H9 (cell line): ENCODE measurements at regions not wholly inside any gene's neighbourhood (a gene's known extent, or its start where the extent isn't known, plus 50 kb on each side); places are given as distances from the start of the nearest gene placed in this dataset.

Experiments used
- DNase-seq: peaks from one replicate; pipeline ENCODE4 v3.0.0-alpha.2; 2017
- H2AFZ ChIP-seq: one replicate; pipeline ENCODE4 v1.6.1; 2013; ENCODE audit warnings: mild to moderate bottlenecking, low read length, control low read depth, moderate library complexity
- H2AK5ac ChIP-seq: 2 replicates; pipeline ENCODE4 v1.6.1; 2013; ENCODE audit warnings: low read length, control low read depth, mixed read lengths; ENCODE audit not compliant: insufficient read length
- H2BK120ac ChIP-seq: one replicate; pipeline ENCODE4 v1.6.1; 2013; ENCODE audit warnings: low read depth, mild to moderate bottlenecking, low read length, control low read depth, inconsistent platforms; ENCODE audit not compliant: poor library complexity, severe bottlenecking
- H2BK12ac ChIP-seq: 2 replicates; pipeline ENCODE4 v1.6.1; 2013; ENCODE audit warnings: low read length, control low read depth, mixed read lengths, low read depth; ENCODE audit not compliant: insufficient read length
- H2BK15ac ChIP-seq: 2 replicates; pipeline ENCODE4 v1.6.1; 2013; ENCODE audit warnings: low read depth, low read length, control low read depth
- H2BK20ac ChIP-seq: one replicate; pipeline ENCODE4 v1.6.1; 2013; ENCODE audit warnings: low read depth, mild to moderate bottlenecking, low read length, control low read depth, inconsistent platforms; ENCODE audit not compliant: poor library complexity, severe bottlenecking
- H2BK5ac ChIP-seq: 2 replicates; pipeline ENCODE4 v1.6.1; 2013; ENCODE audit warnings: low read length, control low read depth, mixed read lengths; ENCODE audit not compliant: insufficient read length
- H3K14ac ChIP-seq: 2 replicates; pipeline ENCODE4 v1.6.1; 2013; ENCODE audit warnings: low read length, control low read depth; ENCODE audit not compliant: insufficient read depth
- H3K18ac ChIP-seq: 2 replicates; pipeline ENCODE4 v1.6.1; 2013; ENCODE audit warnings: low read depth, mild to moderate bottlenecking, mixed read lengths, low read length, control low read depth; ENCODE audit not compliant: insufficient read length
- H3K23ac ChIP-seq: 2 replicates; pipeline ENCODE4 v1.6.1; 2013; ENCODE audit warnings: low read length, control low read depth, mixed read lengths, low read depth; ENCODE audit not compliant: insufficient read length
- H3K23me2 ChIP-seq: 2 replicates; pipeline ENCODE4 v1.6.1; 2013; ENCODE audit warnings: low read depth, mild to moderate bottlenecking, mixed read lengths, low read length, control low read depth; ENCODE audit not compliant: insufficient read length, poor library complexity, severe bottlenecking
- H3K27ac ChIP-seq: 2 replicates; pipeline ENCODE4 v1.5.1; 2013; ENCODE audit warnings: low read length, control low read depth, mixed read lengths, low read depth; ENCODE audit not compliant: insufficient read length
- H3K27me3 ChIP-seq: 2 replicates; pipeline ENCODE4 v1.6.1; 2013; ENCODE audit warnings: low read length, control low read depth, inconsistent platforms; ENCODE audit not compliant: insufficient read depth
- H3K4ac ChIP-seq: 2 replicates; pipeline ENCODE4 v1.6.1; 2013; ENCODE audit warnings: low read depth, mild to moderate bottlenecking, control low read depth, inconsistent platforms, low read length, moderate library complexity
- H3K4me1 ChIP-seq: 2 replicates; pipeline ENCODE4 v1.6.1; 2013; ENCODE audit warnings: low read length, control low read depth, inconsistent platforms; ENCODE audit not compliant: insufficient read depth
- H3K4me2 ChIP-seq: 2 replicates; pipeline ENCODE4 v1.6.1; 2013; ENCODE audit warnings: low read length, control low read depth, mixed read lengths; ENCODE audit not compliant: insufficient read length, insufficient read depth
- H3K56ac ChIP-seq: 2 replicates; pipeline ENCODE4 v1.6.1; 2013; ENCODE audit warnings: low read depth, mild to moderate bottlenecking, mixed read lengths, low read length, control low read depth; ENCODE audit not compliant: insufficient read length
- H3K79me1 ChIP-seq: 2 replicates; pipeline ENCODE4 v1.6.1; 2013; ENCODE audit warnings: low read depth, mild to moderate bottlenecking, moderate library complexity, low read length, control low read depth, inconsistent platforms; ENCODE audit not compliant: insufficient read depth, poor library complexity, severe bottlenecking
- H3K79me2 ChIP-seq: 2 replicates; pipeline ENCODE4 v1.6.1; 2013; ENCODE audit warnings: low read length, control low read depth, inconsistent platforms; ENCODE audit not compliant: insufficient read depth
- H3K9ac ChIP-seq: 2 replicates; pipeline ENCODE4 v1.6.1; 2013; ENCODE audit warnings: low read length, control low read depth, mixed read lengths; ENCODE audit not compliant: insufficient read length; ENCODE audit errors: extremely low read depth
- H3K9me3 ChIP-seq: one replicate; pipeline ENCODE4 v1.6.1; 2013; ENCODE audit warnings: low read depth, low read length, inconsistent platforms; ENCODE audit not compliant: control insufficient read depth
- H3T11ph ChIP-seq: one replicate; pipeline ENCODE4 v1.6.1; 2013; ENCODE audit warnings: mild to moderate bottlenecking, low read length, control low read depth, inconsistent platforms
- H4K20me1 ChIP-seq: one replicate; pipeline ENCODE4 v1.6.1; 2013; ENCODE audit not compliant: control insufficient read depth, insufficient read length, insufficient read depth
- H4K5ac ChIP-seq: 2 replicates; pipeline ENCODE4 v1.6.1; 2013; ENCODE audit warnings: low read depth, mild to moderate bottlenecking, mixed read lengths, low read length, control low read depth; ENCODE audit not compliant: insufficient read length
- H4K8ac ChIP-seq: replicated peaks from 2 replicates; pipeline ENCODE4 v1.6.1; 2013; ENCODE audit warnings: low read length, control low read depth, mixed read lengths, low read depth; ENCODE audit not compliant: insufficient read length
- H4K91ac ChIP-seq: 2 replicates; pipeline ENCODE4 v1.6.1; 2013; ENCODE audit warnings: low read depth, mild to moderate bottlenecking, moderate library complexity, mixed read lengths, low read length, control low read depth; ENCODE audit not compliant: insufficient read length
- H3K27ac Mint-ChIP-seq, 3 experiments: 2 replicates in 2 of 3; 3 replicates in 1 of 3; pipeline ENCODE4 v1.8.0; 2020 to 2021; ENCODE audit warnings: mixed read lengths in 3 of 3, mild to moderate bottlenecking in 1 of 3, moderate library complexity in 1 of 3
- H3K27me3 Mint-ChIP-seq: 2 replicates; pipeline ENCODE4 v1.8.0; 2021; ENCODE audit warnings: low read depth, mild to moderate bottlenecking, moderate library complexity, mixed read lengths
- H3K36me3 Mint-ChIP-seq, 3 experiments: 2 replicates in 2 of 3; 3 replicates in 1 of 3; pipeline ENCODE4 v1.8.0; 2020 to 2021; ENCODE audit warnings: low read depth in 3 of 3, mixed read lengths in 3 of 3; ENCODE audit not compliant: insufficient read depth in 1 of 3
- H3K4me1 Mint-ChIP-seq, 2 experiments: 2 replicates each; pipeline ENCODE4 v1.8.0; 2020; ENCODE audit warnings: mixed read lengths in 2 of 2
- H3K4me3 Mint-ChIP-seq, 2 experiments: 2 replicates in 1 of 2; 3 replicates in 1 of 2; pipeline ENCODE4 v1.8.0; 2020 to 2021; ENCODE audit warnings: mild to moderate bottlenecking in 2 of 2, mixed read lengths in 2 of 2, moderate library complexity in 1 of 2
- H3K9me3 Mint-ChIP-seq, 2 experiments: 2 replicates in 1 of 2; 3 replicates in 1 of 2; pipeline ENCODE4 v1.8.0; 2020; ENCODE audit warnings: mild to moderate bottlenecking in 2 of 2, mixed read lengths in 2 of 2, moderate library complexity in 1 of 2
- CTCF ChIP-seq: fragments of 200-600 bp; sonication (generic); conservative IDR thresholded peaks from 3 replicates; pipeline ENCODE4 v1.8.0; 2021; ENCODE audit warnings: antibody characterized with exemption, mild to moderate bottlenecking
- WGBS: extraction: QIAGEN DNeasy Blood & Tissue Kit; methylation state at CpG from one replicate; pipeline ENCODE4 v1.1.7; 2013; ENCODE audit warnings: missing lambda C conversion rate, low lambda C conversion rate, mixed read lengths; ENCODE audit not compliant: insufficient read length; ENCODE audit errors: extremely low coverage; 5-methylcytosine and 5-hydroxymethylcytosine counted together

- Mint-ChIP-seq H3K36me3 (no peaks in the 10 kb centered on the region; a peak in 2 of 7 replicates), H3K27me3 (peaks cover 6% of the 10 kb centered on the region), H3K27ac (no peak overlapping the region), H3K4me1 (peaks cover 15% of the 10 kb centered on the region in 2 experiments), H3K9me3 (peaks cover 3 to 4% of the 10 kb centered on the region in 2 experiments; a peak in 4 of 5 replicates), H3K4me3 (no peak overlapping the region)
- Histone ChIP-seq H3K14ac (no peak overlapping the region), H3K23me2 (no peaks in the 10 kb centered on the region), H4K20me1 (no peaks in the 10 kb centered on the region), H3K4ac (no peak overlapping the region), H3K9me3 (no peaks in the 10 kb centered on the region), H3K79me1 (no peaks in the 10 kb centered on the region), H2BK12ac (no peak overlapping the region), H3K4me1 (peaks cover 4% of the 10 kb centered on the region; the same call in 1 of the 2 replicates), H3K9ac (no peak overlapping the region), H2BK120ac (no peak overlapping the region), H2AFZ (no peak overlapping the region), H2BK20ac (no peak overlapping the region), H2BK15ac (no peak overlapping the region), H3K4me2 (no peak overlapping the region), H4K91ac (no peak overlapping the region), H3K23ac (no peak overlapping the region), H4K5ac (no peak overlapping the region), H3T11ph (no peak overlapping the region), H2BK5ac (no peak overlapping the region), H3K56ac (no peak overlapping the region), H3K27me3 (no peaks in the 10 kb centered on the region), H3K27ac (no peak overlapping the region), H2AK5ac (no peak overlapping the region), H4K8ac (no peak overlapping the region), H3K79me2 (no peaks in the 10 kb centered on the region), H3K18ac (no peak overlapping the region)
- WGBS = no CpG with 5 or more reads among the region's 5 CpGs
- TF ChIP-seq CTCF = no peak
- DNase-seq = no peak
Measured at GRCh38 chr6:11282875-11283274, 50.4 kb upstream of the NEDD9 start.
